GM21576 (cell line): ENCODE measurements at regions not wholly inside any gene's neighbourhood (a gene's known extent, or its start where the extent isn't known, plus 50 kb on each side); places are given as distances from the start of the nearest gene placed in this dataset.

ENCODE experiments used
- ATAC-seq: cut with Tn5 transposase; IDR thresholded peaks from one replicate; pipeline ENCODE4 v1.9.1; 2021; ENCODE audit warnings: mild to moderate bottlenecking, moderate library complexity; ENCODE audit not compliant: unreplicated experiment

DNA sequence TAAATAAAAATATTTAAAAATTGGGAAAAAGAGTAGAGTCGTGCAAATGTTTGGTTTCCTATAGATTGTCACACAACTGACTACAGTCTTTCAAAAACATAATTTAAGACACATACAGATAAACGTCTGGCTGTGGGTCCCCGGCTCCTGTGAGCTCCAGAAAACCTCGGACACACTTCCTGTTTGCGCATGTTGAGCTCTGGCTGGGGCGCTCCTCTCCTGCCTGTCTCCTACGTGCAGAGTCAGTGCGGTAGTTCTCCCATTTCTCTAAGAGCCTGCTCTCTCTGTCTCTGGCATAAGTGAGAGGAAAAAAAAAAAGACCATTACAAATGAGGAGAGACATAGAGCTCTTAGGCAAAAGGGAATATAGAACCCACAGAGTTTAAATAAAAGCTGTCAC lies 128.2 kb upstream of the OBI1 start:
- no peak for ATAC-seq

DNA sequence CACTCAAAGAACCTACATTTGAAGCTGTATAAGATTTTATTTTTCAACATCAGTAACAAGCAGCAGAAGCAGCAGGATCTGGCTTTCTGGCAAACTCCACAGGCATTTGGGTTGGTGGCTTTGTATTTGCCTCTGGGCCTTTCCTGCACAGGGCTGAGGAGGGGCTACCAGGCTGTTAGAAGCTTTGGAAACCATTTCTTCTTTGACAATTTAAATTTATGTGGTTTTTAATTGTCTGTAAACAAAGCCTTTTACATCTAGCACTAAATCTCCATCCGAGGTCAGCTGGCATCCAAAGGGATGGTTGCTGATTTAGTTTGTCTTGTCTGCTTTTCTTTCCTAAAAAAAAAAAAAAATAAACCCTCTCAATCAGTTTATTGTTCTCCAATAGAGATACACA lies 127.5 kb upstream of the OBI1 start:
- ATAC-seq, result no peak

GRCh38 chr13:78785764-78786163 lies 126.8 kb upstream of the OBI1 start:
- no peak for ATAC-seq

DNA sequence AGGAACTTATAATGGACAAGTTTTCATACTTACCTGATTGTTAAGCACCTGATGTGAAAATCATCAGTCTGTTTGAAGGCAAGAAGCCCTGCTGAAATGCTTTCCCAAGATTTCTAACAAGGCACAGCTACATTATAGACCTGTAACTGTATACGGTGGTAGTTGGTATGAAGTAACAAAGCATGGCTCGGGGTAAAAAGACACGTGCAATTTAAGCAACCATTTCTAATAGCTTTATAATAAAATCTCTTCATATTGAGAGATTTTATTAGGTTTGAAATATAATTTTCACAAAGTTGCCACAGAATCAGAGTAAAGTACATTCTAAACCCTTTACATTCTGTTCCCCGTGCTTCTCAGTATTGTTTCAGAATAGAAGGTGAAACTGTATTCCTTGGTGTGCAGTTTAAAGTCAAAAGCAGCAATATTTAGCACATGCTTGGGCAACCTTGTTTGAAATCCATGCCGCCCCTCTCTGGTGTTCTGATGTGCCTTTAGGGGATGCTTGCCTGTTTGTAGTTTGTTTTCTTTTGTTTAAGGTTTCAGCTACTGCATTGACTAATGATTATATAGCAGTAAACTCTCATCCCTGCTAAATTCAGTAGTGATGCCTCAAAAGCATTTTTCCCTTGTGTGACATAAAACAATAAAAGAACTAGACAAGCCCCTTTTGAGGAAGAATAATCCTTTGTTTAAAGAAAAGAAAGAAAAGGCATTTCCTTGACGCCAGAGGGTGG lies 125.2 kb upstream of the OBI1 start:
- ATAC-seq, result no peak

DNA sequence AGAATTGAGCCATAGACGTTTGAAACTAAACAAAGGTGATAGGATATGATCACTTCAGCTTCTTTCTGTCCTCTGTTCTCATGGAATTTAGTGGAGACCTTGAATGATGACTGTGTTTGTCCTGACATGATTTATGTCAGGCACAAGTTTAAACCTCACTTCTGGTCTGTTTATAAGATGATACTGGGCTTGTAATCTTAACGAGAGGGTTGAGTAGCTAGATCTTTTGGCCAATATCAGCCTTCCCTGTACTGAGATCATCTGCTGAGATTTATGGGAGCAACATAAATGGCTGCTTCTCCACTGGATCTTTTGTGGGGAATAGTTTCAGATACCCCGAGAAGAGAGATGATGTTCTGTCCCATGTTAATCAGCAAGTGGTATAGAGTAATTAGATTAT lies 121.8 kb upstream of the OBI1 start:
- no peak for ATAC-seq

GRCh38 chr13:78779608-78780007 lies 120.7 kb upstream of the OBI1 start:
- no peak for ATAC-seq

DNA sequence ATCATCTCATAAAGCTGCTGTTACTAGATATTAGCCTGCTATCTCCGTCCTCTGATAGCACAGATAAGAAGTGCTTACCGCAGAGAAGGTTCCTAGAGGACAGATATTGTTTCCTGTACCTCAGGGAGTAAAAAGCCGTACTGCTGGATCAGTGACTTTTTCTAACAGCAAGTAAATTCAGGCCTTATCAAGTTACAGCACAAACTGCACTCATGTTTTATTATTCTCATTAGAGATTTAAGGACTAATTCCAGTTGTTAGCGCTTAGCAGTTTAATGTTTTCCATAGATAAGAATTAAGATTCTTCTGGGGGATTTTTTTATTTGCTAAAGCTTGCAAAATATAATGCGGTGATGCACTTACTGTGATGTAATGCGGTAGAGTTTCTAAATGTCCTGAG lies 119.0 kb upstream of the OBI1 start:
- ATAC-seq, result no peak

DNA sequence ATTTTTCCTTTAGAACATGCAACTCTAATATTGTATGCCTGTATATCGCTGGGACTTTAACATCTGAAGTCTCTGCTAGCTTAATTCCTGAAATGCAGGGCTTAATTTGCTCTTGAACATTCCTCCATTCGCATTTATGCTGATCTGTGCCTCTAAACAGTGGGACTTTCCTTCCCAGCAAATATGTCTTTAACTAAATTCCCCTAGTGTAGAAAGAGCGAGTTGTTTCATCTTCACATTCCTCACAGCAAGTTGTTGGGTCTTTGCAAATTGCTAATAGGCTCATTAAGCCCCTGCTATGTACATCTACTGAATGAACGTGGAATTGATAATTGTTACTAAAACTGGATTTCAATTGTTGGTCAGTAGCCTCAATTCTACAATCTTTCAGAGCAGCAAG lies 118.4 kb upstream of the OBI1 start:
- ATAC-seq, result no peak

DNA sequence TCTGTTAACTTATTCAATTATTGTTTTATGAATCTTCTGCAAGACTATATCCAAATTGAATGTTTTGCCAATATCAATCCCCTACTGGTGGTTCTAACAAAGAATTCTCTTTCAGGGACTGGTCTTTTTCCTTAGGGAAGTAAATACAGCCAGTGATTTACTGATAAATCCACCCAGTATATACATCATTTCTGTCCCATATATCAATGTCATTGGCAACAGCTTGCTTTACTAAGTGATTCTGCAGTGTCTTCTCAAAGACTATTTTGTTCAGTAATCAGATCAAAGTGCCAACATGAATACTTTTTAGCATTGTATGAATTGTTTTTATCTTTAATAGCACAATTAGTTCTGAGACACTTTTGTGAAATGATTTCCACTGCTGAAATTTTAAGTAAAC lies 114.0 kb upstream of the OBI1 start:
- no peak for ATAC-seq

GRCh38 chr13:78770601-78771000 lies 111.6 kb upstream of the OBI1 start:
- no peak for ATAC-seq

DNA sequence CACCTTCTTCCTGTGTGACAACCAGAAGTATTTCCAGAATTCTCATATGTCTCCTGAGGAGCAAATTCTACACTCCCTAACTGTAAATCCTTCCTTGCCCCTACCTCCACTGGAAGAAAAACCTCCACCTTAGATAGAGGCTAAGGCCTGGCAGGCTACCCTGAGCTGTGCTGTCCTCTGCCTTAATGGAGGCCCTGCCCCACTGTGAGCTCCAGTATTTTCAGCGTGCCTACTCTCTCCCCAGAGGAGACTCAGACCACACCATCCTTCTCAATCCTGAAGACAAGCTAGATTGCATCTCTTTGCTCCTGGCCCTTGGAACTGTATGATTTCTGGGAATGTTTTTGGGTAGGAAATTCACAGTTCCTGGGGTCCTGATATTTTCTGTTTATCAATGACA lies 110.0 kb upstream of the OBI1 start:
- ATAC-seq, result no peak

GRCh38 chr13:78764665-78765064 lies 105.7 kb upstream of the OBI1 start:
- no peak for ATAC-seq

DNA sequence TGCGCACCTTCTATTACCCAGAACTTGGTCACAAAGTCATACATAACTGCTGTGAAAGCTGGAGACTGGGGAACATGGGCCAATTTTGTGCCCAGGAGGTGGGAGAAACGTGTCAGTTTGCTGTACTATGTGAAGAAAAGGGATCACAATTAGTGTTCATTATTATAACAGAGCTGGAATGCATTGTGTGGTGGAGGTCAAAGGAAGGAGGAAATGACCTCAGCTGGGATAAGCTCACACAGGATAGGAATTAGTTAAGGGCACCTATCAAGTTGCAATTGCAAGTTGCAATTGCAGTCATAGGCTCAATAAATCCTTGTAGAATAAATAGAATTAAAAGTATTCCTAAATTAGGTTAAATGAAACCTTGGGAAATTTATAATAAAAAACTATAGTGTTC lies 103.9 kb upstream of the OBI1 start:
- ATAC-seq, result no peak

DNA sequence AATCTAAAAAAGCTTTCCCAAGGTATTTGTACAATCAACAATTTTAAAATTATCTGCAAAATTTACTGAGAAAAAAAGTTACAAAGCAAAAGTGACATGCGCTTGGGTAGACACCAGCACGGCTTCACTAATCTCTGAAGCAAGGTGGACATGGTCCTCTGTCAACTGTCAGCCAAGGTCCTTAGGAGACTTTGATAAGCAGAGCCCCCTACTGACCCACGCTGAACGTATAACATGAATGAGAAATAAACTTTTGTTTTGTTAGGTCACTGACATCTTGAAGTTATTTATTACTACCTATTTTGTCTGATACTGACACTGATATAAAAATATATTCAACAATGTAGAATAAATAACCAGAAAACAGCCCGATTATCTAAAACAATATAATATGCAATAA lies 100.7 kb upstream of the OBI1 start:
- no peak for ATAC-seq

DNA sequence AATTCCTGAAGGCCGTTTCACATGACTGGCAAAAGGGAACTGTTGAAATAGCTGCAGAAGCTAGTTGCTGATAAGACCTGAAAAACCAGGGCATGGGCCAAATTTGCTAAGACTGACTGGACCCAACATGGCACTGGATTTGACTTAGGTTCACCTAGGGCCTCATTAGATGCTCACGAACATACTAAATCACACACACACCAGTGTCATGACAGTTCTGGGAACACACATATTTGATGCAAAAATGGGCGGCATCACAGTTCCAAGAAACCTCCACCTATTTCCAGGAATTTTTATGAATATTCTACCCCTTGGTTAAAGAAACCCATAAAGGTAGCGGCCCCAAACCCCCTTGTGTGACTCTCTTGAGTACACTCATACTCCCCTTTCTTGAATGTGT lies 99.6 kb upstream of the OBI1 start:
- ATAC-seq, result no peak

DNA sequence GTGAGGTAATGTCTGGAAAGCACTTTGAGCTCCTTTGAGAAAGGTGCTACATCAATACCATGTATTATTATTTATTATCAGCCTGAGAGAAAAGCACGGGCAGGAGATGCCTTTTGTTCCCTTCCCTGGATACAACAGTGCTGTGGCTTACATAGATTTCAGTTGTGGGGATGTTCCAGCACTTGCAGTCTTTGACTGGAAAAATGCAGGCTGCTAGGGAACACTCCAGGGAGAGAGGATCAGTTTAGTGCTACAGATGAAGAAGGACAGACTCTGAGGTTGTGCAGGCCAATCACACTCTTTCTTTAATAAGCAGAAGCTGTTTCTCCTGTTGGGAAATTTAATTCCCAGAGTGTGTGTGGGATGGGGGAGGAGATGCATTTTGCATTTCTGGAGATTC lies 94.5 kb upstream of the OBI1 start:
- no peak for ATAC-seq

DNA sequence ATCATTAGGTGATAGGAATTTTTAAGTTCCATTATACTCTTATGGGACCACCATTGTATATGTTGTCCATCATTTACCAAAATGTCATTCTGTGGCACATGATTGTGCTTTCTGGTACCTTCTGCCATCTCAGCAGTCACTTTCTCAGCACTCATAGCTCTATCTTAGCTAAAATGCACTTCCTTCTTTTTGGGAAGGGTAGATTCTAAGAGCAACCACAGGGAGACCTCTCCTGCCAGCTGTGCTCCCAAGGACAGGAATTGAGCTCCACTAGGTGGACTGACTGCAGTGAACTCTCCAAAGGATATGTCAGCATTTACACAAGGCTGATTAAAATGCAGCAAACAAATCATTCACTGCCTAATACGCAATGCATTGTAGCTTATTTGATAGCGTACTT lies 91.8 kb upstream of the OBI1 start:
- no peak for ATAC-seq

DNA sequence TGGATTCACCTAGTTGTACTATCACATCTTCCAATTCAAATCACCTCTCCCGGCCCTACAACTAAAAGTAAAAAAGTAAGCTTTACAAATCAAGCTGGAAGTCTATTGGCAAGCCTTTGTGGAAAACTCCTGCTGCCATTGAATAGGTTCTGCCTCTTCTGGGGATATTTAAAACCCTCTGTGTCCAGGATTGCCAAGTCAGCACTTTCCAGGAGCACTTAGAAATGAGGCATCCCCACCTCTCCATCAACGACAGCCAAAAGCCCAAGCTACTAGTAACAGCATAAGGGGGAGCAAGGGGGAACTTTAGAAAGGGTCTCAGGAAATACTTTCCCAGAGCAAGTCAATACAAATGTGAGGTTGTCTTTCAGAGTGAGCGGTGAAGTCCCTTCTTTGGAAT lies 85.0 kb upstream of the OBI1 start:
- ATAC-seq, result no peak

DNA sequence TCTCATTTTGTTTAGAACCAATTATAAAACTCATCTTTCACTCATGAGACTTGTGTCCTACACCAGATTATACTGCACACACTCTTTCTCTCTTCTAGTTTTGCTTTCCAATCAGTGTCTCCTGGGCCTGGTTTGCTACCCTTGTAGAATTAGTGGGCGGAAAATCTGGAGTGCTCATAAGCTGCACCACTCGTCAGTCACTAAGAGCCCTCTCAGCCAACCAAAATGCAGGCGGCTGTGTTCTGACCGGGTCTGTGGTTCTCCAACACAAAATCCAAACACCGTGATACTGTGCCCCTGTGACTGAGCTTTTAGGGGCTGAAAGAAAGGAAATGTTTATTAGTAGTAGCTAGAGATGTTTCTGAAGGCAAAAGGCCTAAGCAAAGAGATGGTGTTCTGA lies 83.7 kb upstream of the OBI1 start:
- no peak for ATAC-seq

DNA sequence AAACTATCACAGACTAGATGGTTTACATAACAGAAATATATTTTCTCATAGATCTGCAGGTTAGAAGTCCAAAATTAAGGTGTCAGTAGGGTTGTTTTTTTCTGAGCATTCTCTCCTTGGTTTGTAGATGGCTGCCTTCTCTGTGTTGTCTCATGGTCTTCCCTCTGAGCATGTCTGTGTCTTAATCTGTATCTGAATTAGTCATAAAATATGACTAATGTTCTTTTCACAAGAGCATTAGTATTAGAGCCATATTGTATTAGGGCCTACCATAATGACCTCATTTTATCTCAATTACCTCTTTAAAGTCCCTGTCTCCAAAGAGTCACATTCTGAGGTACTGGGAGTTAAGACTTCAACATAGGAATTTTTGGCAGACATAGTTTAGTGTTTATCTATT lies 77.2 kb upstream of the OBI1 start:
- no peak for ATAC-seq

DNA sequence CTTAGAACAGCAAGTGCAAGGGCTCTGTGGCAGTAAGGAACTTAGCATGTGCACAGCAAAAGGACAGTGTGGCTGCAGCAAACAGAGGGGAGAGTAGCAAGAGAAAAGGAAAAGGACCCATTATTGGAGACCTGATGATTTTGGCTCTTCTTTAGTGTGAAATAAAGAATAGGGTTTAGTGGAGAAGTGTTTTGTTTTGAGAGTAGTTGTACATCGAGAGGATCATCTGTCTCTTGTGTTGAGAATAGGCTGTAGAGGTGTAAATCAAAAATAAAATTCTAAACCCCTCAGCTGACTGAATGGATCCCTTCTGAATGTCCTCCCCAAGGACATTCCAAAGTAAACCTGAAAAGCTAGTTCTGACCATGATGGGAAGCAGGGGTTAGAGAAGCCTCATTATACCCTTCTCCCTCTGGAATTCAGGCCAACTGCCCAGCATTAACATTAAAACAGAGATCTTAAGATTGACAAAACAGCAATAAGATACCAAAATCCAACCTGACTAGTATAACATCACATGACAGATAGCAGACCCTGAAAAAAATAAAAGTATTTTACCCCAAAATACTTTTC lies 73.6 kb upstream of the OBI1 start:
- ATAC-seq, result no peak

DNA sequence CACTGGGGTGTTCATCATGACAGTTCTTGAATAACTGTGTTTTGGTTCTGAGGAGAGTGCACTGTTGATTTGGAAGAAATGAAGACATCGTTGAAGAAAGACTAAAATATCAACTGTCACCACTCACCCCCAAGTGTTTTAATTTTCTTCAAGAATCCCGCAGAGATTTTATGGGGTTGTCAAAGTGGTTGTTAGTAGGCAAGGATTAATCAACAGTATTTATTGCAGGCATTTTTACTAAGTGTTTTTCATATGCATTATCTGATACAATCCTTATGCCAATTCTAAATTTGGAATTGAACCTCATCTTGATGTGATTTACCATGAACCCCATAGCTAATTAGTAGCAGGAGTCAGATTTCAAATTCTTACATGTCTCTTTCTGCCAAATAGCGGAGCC lies 63.7 kb upstream of the OBI1 start:
- ATAC-seq, result no peak

GRCh38 chr13:78719367-78719766 lies 60.4 kb upstream of the OBI1 start:
- no peak for ATAC-seq
